Ascending aorta (tissue), 2 donors: ENCODE measurements at regions not wholly inside any gene's neighbourhood (a gene's known extent, or its start where the extent isn't known, plus 50 kb on each side); places are given as distances from the start of the nearest gene placed in this dataset.
A peak's percentile ranks its signal among the peaks of the same experiment; 100 is the strongest.

Source experiments
- DNase-seq, 2 donors: peaks; one replicate each; pipeline ENCODE4 v3.0.0-alpha.2; 2019; ENCODE audit warnings: low spot score in 2 of 2
- H3K27ac ChIP-seq, 2 donors: fragments of 200-600 bp; sonication (generic); one replicate each; pipeline ENCODE4 v1.5.1; 2016 to 2017; ENCODE audit warnings: mild to moderate bottlenecking in 1 of 2
- H3K27me3 ChIP-seq: fragments of 200-600 bp; sonication (generic); one replicate; pipeline ENCODE4 v1.5.1; 2017
- H3K36me3 ChIP-seq, 2 donors: fragments of 200-600 bp; sonication (generic); one replicate each; pipeline ENCODE4 v1.5.1; 2016
- H3K4me1 ChIP-seq, 2 donors: fragments of 200-600 bp; sonication (generic); one replicate each; pipeline ENCODE4 v1.5.1; 2016 to 2017; ENCODE audit warnings: mild to moderate bottlenecking in 1 of 2
- H3K4me3 ChIP-seq, 2 donors: fragments of 200-600 bp; sonication (generic); one replicate each; pipeline ENCODE4 v1.5.1; 2016 to 2017; ENCODE audit warnings: mild to moderate bottlenecking in 1 of 2
- H3K9me3 ChIP-seq, 2 donors: fragments of 200-600 bp; sonication (generic); one replicate each; pipeline ENCODE4 v1.5.1; 2016
- intact Hi-C: fragments of 100-400 bp; cut with DNase I; formaldehyde crosslinking; loops from one replicate; pipeline ENCODE4 v1.15.1; 2023
- TF ChIP-seq, protein P1 (sequence below), 3 experiments: fragments of 200-600 bp in 2 of 3; fragments of 450-650 bp in 1 of 3; sonication (generic) in 2 of 3; IDR thresholded peaks; one replicate each; pipeline ENCODE4 v1.5.1; 2016 to 2019; ENCODE audit warnings: antibody characterized with exemption in 3 of 3, mild to moderate bottlenecking in 1 of 3, moderate library complexity in 1 of 3

DNA sequence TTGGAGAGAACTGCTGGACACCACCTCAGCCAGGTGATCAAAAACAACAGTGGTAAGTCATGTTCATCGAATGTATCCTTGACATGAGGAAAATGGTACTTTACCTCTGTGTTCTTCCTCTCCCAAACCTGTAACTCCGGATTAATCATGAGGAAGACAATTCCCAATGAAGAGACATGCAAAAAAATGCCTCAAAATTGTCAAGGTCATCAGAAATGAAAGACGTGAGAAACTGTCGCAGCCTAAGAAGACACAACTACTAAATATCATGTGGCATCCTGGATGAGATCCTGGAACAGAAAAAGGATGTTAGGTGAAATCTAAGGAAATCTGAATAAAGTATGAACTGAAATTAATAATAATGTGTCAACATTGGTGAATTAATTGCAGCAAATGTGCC lies 178.4 kb downstream of the LACC1 start:
- Histone ChIP-seq H3K36me3 (no peaks in the 10 kb centered on the region), H3K9me3 (no peaks in the 10 kb centered on the region), H3K4me1 (peaks cover 0 to 12% of the 10 kb centered on the region in 2 donors), H3K4me3 (no peak overlapping the region), H3K27ac (peak overlapping the region; percentile 14 to 62), H3K27me3 (no peaks in the 10 kb centered on the region)
- no peak for DNase-seq
- intact Hi-C loops = no loop called here
- TF ChIP-seq, protein P1, sequence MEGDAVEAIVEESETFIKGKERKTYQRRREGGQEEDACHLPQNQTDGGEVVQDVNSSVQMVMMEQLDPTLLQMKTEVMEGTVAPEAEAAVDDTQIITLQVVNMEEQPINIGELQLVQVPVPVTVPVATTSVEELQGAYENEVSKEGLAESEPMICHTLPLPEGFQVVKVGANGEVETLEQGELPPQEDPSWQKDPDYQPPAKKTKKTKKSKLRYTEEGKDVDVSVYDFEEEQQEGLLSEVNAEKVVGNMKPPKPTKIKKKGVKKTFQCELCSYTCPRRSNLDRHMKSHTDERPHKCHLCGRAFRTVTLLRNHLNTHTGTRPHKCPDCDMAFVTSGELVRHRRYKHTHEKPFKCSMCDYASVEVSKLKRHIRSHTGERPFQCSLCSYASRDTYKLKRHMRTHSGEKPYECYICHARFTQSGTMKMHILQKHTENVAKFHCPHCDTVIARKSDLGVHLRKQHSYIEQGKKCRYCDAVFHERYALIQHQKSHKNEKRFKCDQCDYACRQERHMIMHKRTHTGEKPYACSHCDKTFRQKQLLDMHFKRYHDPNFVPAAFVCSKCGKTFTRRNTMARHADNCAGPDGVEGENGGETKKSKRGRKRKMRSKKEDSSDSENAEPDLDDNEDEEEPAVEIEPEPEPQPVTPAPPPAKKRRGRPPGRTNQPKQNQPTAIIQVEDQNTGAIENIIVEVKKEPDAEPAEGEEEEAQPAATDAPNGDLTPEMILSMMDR (IDR thresholded peaks at IDR 0.05) = no peak

DNA sequence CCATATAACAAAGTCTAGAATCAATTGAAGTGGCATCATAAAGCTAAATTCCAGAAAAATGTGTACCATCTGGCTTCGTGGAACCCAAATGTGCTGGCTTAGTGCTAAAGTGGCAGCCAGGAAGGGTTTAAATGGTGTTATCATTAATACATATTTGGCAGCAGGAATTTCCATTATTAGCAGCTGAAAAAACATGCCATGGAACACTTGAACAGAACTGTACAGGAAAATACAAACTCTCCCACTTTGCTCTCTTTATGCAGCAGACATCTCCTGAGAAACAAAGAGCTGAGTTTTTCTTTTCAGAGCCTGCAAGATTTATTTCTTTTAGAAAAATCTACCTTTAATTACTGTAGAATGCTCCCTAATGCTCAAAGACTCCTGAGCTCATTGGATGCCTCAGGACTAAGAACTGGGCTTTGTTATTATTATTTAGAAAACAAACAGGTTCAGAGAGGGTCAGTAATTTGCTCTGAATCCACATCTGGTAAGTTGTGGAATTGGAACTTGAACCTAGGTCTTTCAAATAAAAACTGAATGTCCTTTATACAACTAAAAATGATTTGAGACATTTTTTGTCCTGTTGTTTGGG lies 179.0 kb downstream of the LACC1 start:
- no peaks in the 10 kb centered on the region for H3K36me3 ChIP-seq

DNA sequence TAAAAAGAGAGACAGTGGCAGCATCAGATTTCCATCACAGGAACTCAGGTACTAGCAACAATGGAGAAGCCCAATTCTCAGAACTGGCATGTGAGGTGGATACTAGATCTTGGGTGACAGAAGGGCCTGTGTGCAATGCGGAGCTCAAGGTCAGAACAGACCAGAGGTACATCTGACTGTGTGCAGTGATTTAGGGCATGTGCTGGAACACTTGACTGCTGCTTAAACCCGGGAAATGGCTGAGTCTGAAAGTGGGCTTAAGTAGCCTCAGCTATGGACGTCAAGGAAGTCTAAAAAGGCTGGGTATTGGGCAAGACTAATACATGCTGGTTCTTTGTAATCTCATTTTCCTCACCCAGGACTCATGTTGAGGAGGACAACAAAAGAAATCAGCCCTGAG lies 182.2 kb downstream of the LACC1 start:
- DNase-seq = no peak
- no peaks in the 10 kb centered on the region for H3K27me3 ChIP-seq
- H3K27ac ChIP-seq = no peak overlapping the region
- intact Hi-C loops = no loop called here
- H3K36me3 ChIP-seq = no peaks in the 10 kb centered on the region
- no peaks in the 10 kb centered on the region for H3K9me3 ChIP-seq
- TF ChIP-seq, protein P1 (IDR thresholded peaks at IDR 0.05) = no peak
- H3K4me3 ChIP-seq = no peak overlapping the region
- peaks cover 0 to 5% of the 10 kb centered on the region in 2 donors for H3K4me1 ChIP-seq

More for the DNA sequence above, 179.0 kb downstream of the LACC1 start:
- no peak for DNase-seq
- intact Hi-C loops = no loop called here
- H3K4me3 ChIP-seq = no peak overlapping the region
- TF ChIP-seq, protein P1 (IDR thresholded peaks at IDR 0.05) = no peak
- peak overlapping the region; percentile 14 to 62 for H3K27ac ChIP-seq
- H3K9me3 ChIP-seq = no peaks in the 10 kb centered on the region
- no peaks in the 10 kb centered on the region for H3K27me3 ChIP-seq
- H3K4me1 ChIP-seq = peaks cover 0 to 7% of the 10 kb centered on the region in 2 donors

DNA sequence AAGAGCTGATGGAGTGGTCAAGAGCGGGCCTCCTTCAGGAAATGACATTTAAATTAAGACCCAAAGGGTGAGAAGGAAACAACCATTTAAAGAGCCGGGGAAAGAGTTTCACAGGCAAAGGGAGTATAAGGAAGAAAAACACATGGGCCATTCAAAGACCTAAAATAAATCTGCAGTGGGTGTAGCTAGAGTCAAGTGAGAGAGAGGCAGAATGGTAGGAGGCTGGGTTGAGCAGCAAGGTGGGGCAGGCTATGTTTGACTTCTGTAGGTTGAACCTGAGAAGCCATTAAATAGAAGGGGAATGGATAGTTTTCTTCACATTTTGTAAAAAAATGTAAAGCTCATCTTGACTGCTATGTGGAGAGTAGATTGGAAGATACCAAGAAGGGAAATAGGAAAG lies 183.8 kb downstream of the LACC1 start:
- no peak for DNase-seq
- TF ChIP-seq, protein P1 (IDR thresholded peaks at IDR 0.05) = no peak
- H3K4me1 ChIP-seq = peaks cover 0 to 3% of the 10 kb centered on the region in 2 donors
- H3K4me3 ChIP-seq = no peak overlapping the region
- H3K9me3 ChIP-seq = no peaks in the 10 kb centered on the region
- intact Hi-C loops = no loop called here
- H3K27ac ChIP-seq = no peak overlapping the region
- H3K36me3 ChIP-seq = no peaks in the 10 kb centered on the region
- H3K27me3 ChIP-seq = no peaks in the 10 kb centered on the region

DNA sequence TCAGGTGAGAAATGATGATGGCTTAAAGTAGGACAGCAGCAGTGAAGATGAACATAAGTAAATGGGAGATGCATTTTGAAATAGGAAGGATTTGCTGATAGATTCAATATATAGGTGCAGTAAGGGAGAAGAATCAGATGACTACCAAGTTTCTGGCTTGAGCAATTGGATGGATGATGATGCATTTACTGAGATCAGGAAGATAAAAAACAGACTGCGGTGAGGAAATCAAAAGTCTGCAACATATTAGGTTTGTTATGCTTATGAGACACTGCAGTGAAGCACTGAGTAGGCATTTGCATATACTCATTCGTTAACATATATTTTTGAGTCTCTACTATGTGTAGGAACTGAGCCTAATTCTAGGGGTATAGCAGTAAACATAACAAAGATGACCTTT lies 184.2 kb downstream of the LACC1 start:
- DNase-seq = no peak
- Histone ChIP-seq H3K27me3 (no peaks in the 10 kb centered on the region), H3K4me1 (peaks cover 0 to 5% of the 10 kb centered on the region in 2 donors), H3K36me3 (no peaks in the 10 kb centered on the region), H3K4me3 (no peak overlapping the region), H3K27ac (no peak overlapping the region), H3K9me3 (no peaks in the 10 kb centered on the region)
- TF ChIP-seq, protein P1 (IDR thresholded peaks at IDR 0.05) = no peak
- intact Hi-C loops = no loop called here

DNA sequence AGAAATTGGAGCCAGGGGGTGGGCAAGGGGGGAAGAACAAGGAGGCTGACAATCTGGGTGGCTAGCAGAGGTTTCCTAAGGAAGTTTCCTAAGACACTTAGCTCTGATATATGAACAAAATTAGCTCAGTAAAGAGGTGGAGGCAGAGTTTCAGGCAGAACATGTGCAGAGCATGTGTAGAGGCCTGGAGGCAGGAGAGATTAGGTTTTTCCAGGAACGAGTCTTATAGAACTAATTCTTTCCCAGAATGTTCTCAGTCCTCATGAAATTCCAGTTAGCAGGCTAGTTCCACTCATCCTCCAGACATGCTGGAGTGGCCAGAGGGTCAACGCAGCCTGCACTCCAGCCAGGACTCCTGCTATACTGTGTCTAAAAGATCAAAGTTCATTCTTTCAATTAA lies 184.7 kb downstream of the LACC1 start:
- TF ChIP-seq, protein P1 (IDR thresholded peaks at IDR 0.05) = no peak
- DNase-seq = no peak
- H3K27ac ChIP-seq = no peak overlapping the region
- no peak overlapping the region for H3K4me3 ChIP-seq
- no peaks in the 10 kb centered on the region for H3K9me3 ChIP-seq
- H3K27me3 ChIP-seq = no peaks in the 10 kb centered on the region
- intact Hi-C loops = no loop called here
- H3K36me3 ChIP-seq = no peaks in the 10 kb centered on the region
- peaks cover 0 to 4% of the 10 kb centered on the region in 2 donors for H3K4me1 ChIP-seq
